GM18909 (cell line): ENCODE measurements at regions not wholly inside any gene's neighbourhood (a gene's known extent, or its start where the extent isn't known, plus 50 kb on each side); places are given as distances from the start of the nearest gene placed in this dataset.
"Not testable (repeated sequence)": the region's sequence is repeated elsewhere in the genome, so short reads cannot be mapped to it uniquely, and the experiment has no call there.

Experiments used
- ATAC-seq: cut with Tn5 transposase; IDR thresholded peaks from one replicate; pipeline ENCODE4 v1.9.1; 2021; ENCODE audit warnings: mild to moderate bottlenecking; ENCODE audit not compliant: unreplicated experiment, poor library complexity

- no peak for ATAC-seq
Observed at GRCh38 chr17:70366386-70366785, 197.1 kb downstream of the KCNJ2 start.

GRCh38 chr17:70368011-70368410, 198.7 kb downstream of the KCNJ2 start:
- no peak for ATAC-seq

GRCh38 chr17:70369391-70369790, 200.1 kb downstream of the KCNJ2 start:
- no peak for ATAC-seq

- no peak for ATAC-seq
Observed at GRCh38 chr17:70370816-70371215, 201.5 kb downstream of the KCNJ2 start.

- no peak for ATAC-seq
Observed at GRCh38 chr17:70373369-70373768, 204.0 kb downstream of the KCNJ2 start.

- no peak for ATAC-seq
Observed at GRCh38 chr17:70374496-70374895, 205.2 kb downstream of the KCNJ2 start.

- ATAC-seq: no peak
Observed at GRCh38 chr17:70375406-70375805, 206.1 kb downstream of the KCNJ2 start.

- no peak for ATAC-seq
Observed at GRCh38 chr17:70375813-70376770, 206.8 kb downstream of the KCNJ2 start.

GRCh38 chr17:70377654-70378053, 208.3 kb downstream of the KCNJ2 start:
- ATAC-seq: no peak

GRCh38 chr17:70378076-70378475, 208.7 kb downstream of the KCNJ2 start:
- ATAC-seq: no peak

- no peak for ATAC-seq
Observed at GRCh38 chr17:70379945-70380344, 210.6 kb downstream of the KCNJ2 start.

GRCh38 chr17:70381916-70382315, 212.6 kb downstream of the KCNJ2 start:
- not testable (repeated sequence) for ATAC-seq

- ATAC-seq: no peak
Observed at GRCh38 chr17:70388326-70388725, 219.0 kb downstream of the KCNJ2 start.

- ATAC-seq: not testable (repeated sequence)
Observed at GRCh38 chr17:70389232-70389757, 220.0 kb downstream of the KCNJ2 start.

GRCh38 chr17:70390049-70390448, 220.7 kb downstream of the KCNJ2 start:
- no peak for ATAC-seq

GRCh38 chr17:70394473-70395232, 225.3 kb downstream of the KCNJ2 start:
- ATAC-seq: no peak

- ATAC-seq: peak; percentile 78
Observed at GRCh38 chr17:70405492-70406220, 236.3 kb downstream of the KCNJ2 start.

GRCh38 chr17:70407506-70407905, 238.2 kb downstream of the KCNJ2 start:
- no peak for ATAC-seq

GRCh38 chr17:70408768-70409167, 239.4 kb downstream of the KCNJ2 start:
- ATAC-seq: no peak

GRCh38 chr17:70414300-70414699, 245.0 kb downstream of the KCNJ2 start:
- ATAC-seq: no peak
